BE2C (cell line): ENCODE measurements at regions not wholly inside any gene's neighbourhood (a gene's known extent, or its start where the extent isn't known, plus 50 kb on each side); places are given as distances from the start of the nearest gene placed in this dataset.

Experiments used
- DNase-seq: peaks from one replicate; pipeline ENCODE4 v3.0.0-alpha.2; 2020
- H3K27me3 ChIP-seq: fragments of 250-450 bp; sonication (Bioruptor Pico); 2 replicates; pipeline ENCODE4 v1.5.1; 2020; ENCODE audit warnings: mild to moderate bottlenecking
- H3K36me3 ChIP-seq: fragments of 250-450 bp; sonication (Bioruptor Pico); 2 replicates; pipeline ENCODE4 v1.5.1; 2020; ENCODE audit warnings: mild to moderate bottlenecking
- H3K4me1 ChIP-seq: fragments of 250-450 bp; sonication (Bioruptor Pico); 2 replicates; pipeline ENCODE4 v1.5.1; 2020
- H3K4me3 ChIP-seq: 2 replicates; pipeline ENCODE4 v1.5.1; 2011; ENCODE audit warnings: low read depth, low read length
- H3K9me3 ChIP-seq: fragments of 250-450 bp; sonication (Bioruptor Pico); 2 replicates; pipeline ENCODE4 v1.5.1; 2020
- TF ChIP-seq, protein P1 (sequence below): IDR thresholded peaks from 2 replicates; pipeline ENCODE4 v1.5.1; 2012; ENCODE audit warnings: mild to moderate bottlenecking, low read depth, low read length

DNA sequence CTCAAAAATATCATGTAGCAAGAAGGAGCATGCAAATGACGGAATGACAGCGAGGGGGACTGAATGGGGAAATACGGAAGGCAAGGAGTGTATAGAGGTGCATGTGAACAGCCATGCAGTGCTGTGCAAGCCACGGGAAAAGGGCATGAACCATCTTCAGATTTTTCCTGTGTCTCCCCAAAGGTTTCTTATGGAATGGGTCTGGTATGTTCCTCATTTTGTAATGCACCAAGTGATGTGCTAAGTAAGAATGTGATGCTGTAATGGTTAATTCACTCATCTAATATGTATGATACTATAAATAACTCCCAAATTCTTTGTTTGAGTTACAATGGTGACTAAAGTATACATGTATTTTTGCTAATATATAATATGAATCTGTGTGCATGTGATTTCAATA lies 99.0 kb upstream of the DAB2 start:
- no peak for DNase-seq
- Histone ChIP-seq H3K36me3 (no peaks in the 10 kb centered on the region), H3K4me3 (no peak overlapping the region), H3K27me3 (no peaks in the 10 kb centered on the region), H3K4me1 (no peaks in the 10 kb centered on the region), H3K9me3 (no peaks in the 10 kb centered on the region)
- TF ChIP-seq, protein P1, sequence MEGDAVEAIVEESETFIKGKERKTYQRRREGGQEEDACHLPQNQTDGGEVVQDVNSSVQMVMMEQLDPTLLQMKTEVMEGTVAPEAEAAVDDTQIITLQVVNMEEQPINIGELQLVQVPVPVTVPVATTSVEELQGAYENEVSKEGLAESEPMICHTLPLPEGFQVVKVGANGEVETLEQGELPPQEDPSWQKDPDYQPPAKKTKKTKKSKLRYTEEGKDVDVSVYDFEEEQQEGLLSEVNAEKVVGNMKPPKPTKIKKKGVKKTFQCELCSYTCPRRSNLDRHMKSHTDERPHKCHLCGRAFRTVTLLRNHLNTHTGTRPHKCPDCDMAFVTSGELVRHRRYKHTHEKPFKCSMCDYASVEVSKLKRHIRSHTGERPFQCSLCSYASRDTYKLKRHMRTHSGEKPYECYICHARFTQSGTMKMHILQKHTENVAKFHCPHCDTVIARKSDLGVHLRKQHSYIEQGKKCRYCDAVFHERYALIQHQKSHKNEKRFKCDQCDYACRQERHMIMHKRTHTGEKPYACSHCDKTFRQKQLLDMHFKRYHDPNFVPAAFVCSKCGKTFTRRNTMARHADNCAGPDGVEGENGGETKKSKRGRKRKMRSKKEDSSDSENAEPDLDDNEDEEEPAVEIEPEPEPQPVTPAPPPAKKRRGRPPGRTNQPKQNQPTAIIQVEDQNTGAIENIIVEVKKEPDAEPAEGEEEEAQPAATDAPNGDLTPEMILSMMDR: no peak

DNA sequence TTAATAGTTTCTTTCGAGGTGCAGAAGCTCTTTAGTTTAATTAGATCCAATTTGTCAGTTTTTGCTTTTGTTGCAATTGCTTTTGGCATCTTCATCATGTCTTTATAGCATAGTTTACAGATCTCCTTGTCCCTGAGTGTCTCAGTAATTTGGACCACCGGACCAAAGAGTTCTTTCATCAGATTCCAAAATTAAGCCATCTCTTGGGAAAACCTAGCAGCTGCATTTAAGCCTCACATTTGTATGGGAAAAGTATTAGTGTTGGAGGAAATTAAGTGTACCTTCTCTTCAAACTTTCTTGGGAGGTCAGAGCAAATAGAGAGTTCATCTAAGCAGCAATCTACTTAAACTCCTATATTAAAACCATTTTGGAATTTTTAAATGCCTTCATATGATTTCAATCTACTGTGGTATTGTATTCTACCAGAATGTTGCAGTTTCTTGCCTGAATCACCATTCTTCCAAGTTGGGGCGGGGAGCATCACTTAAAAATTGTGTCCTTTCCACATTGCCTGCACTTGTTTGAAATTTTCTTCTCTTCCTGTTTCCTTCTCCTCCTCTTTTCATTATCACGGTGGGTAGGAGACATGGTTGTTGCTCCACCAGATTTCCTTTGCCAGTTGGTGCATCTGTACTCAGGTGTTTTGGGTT lies 97.3 kb upstream of the DAB2 start:
- Histone ChIP-seq H3K27me3 (no peaks in the 10 kb centered on the region), H3K36me3 (no peaks in the 10 kb centered on the region), H3K4me1 (no peaks in the 10 kb centered on the region), H3K4me3 (no peak overlapping the region), H3K9me3 (no peaks in the 10 kb centered on the region)
- TF ChIP-seq, protein P1: no peak
- DNase-seq: no peak

DNA sequence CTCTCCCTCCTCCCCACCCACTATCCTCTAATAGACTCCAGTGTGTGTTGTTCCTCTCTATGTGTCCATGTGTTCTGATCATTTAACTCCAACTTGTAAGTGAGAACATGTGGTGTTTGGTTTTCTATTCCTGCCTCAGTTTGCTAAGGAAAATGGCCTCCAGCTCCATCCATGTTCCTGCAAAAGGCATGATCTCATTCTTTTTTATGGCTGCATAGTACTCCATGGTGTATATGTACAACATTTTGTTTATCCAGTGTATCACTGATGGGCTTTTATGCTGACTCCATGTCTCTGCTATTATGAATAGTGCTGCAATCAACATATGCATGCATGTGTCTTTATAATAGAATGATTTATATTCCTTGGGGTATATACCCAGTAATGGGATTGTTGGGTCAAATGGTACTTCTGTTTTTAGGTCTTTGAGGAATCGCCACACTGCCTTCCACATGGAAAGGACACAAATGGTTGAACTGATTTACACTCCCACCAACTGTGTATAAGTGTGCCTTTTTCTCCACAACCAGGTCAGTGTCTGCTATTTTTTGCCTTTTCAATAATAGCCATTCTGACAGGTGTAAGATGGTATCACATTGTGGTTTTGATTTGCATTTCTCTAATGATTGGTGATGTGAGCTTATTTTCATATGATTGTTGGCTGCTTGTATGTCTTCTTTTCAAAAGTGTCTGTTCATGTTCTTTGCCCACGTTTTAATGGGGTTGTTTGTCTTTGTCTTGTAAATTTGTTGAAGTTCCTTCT lies 96.5 kb upstream of the DAB2 start:
- no peak for DNase-seq

DNA sequence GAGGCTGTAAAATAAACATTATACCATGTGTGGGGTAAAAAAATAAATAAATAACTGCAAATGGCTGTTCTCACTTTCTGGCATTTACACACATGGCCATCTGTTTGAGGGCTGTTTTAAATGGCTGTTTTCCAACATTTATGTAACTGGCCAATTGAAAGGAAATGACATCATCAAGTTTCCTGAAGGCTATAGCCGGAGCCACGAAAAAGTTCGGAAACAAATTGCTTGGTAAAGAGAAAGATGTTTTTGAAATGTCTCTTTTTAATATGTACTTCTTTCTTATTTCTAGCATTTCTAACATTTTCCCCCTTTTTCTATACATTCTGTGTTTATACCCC lies 95.4 kb upstream of the DAB2 start:
- no peak for DNase-seq
- Histone ChIP-seq H3K9me3 (no peaks in the 10 kb centered on the region), H3K36me3 (no peaks in the 10 kb centered on the region), H3K27me3 (no peaks in the 10 kb centered on the region), H3K4me3 (no peak overlapping the region), H3K4me1 (no peaks in the 10 kb centered on the region)
- TF ChIP-seq, protein P1: no peak

More for the DNA sequence above, 96.5 kb upstream of the DAB2 start:
- Histone ChIP-seq H3K36me3 (no peaks in the 10 kb centered on the region), H3K4me3 (no peak overlapping the region), H3K27me3 (no peaks in the 10 kb centered on the region), H3K9me3 (no peaks in the 10 kb centered on the region), H3K4me1 (no peaks in the 10 kb centered on the region)
- TF ChIP-seq, protein P1: no peak

DNA sequence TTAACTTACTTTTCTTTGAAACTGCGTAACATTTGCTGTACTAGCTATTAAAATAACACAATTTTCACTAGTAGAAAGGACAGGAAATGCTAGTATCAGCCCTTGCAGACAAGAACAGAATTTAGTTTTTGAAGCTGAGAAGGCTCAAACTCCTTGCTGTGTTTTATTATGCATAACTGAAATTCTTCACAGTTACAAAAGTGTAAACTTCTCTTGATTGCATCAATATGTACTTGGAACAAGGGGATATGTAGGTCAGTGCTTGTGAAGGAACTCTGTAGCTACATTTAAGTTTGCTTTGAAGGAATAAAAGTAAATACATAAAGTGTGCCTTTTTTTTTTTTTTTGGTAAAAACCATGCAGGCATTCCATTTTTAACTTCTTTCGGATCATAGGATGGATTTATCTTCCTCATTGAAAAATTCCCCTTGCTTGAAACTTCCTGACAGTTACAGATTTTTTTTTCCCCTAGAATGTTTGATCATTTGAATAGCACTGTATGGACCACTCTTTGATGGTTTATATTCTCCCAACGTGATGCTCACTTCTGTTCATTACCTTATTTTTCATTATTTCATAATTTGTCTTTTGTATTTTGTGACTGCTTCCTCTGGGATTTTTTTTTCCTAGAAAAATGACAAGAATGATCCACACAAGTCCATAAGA lies 94.9 kb upstream of the DAB2 start:
- Histone ChIP-seq H3K4me3 (no peak overlapping the region), H3K4me1 (no peaks in the 10 kb centered on the region), H3K27me3 (no peaks in the 10 kb centered on the region), H3K9me3 (no peaks in the 10 kb centered on the region), H3K36me3 (no peaks in the 10 kb centered on the region)
- no peak for DNase-seq
- TF ChIP-seq, protein P1: no peak

DNA sequence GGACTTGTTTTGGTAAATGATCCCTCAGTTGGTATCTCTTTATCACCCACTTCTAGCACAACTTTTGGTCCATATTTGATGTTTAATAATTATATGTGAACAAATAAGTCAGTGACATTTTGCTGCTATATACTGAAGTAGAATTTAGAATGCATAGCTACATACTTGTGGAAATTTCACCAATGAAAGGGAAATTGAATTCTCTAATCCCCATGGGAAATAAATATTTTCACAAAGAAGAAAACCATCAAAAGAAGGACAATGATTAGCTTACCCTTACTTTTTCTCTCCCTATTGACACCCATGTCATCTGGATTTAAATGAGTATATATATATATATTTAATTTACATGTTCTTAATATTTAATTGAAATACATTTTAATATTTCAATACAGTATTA lies 94.3 kb upstream of the DAB2 start:
- TF ChIP-seq, protein P1: no peak
- no peaks in the 10 kb centered on the region for H3K9me3 ChIP-seq

More for the DNA sequence above, 94.3 kb upstream of the DAB2 start:
- H3K27me3 ChIP-seq: no peaks in the 10 kb centered on the region
- no peak for DNase-seq
- H3K36me3 ChIP-seq: no peaks in the 10 kb centered on the region
- H3K4me3 ChIP-seq: no peak overlapping the region
- no peaks in the 10 kb centered on the region for H3K4me1 ChIP-seq
